ENCODE measurements at regions not wholly inside any gene's neighbourhood (a gene's known extent, or its start where the extent isn't known, plus 50 kb on each side); places are given as distances from the start of the nearest gene placed in this dataset.

GRCh38 chr10:20418286-20418685 is 478.8 kb downstream of the NEBL start (continued):
- TF ChIP-seq KLF6 (CRISPR knock-in tag; IDR thresholded peaks at IDR 0.05) (no peak), ZNF788 (CRISPR knock-in tag; IDR thresholded peaks at IDR 0.05; ENCODE audit: borderline replicate concordance) (no peak), ZNF619 (CRISPR knock-in tag; IDR thresholded peaks at IDR 0.05) (no peak)
- TF ChIP-seq, protein P1, sequence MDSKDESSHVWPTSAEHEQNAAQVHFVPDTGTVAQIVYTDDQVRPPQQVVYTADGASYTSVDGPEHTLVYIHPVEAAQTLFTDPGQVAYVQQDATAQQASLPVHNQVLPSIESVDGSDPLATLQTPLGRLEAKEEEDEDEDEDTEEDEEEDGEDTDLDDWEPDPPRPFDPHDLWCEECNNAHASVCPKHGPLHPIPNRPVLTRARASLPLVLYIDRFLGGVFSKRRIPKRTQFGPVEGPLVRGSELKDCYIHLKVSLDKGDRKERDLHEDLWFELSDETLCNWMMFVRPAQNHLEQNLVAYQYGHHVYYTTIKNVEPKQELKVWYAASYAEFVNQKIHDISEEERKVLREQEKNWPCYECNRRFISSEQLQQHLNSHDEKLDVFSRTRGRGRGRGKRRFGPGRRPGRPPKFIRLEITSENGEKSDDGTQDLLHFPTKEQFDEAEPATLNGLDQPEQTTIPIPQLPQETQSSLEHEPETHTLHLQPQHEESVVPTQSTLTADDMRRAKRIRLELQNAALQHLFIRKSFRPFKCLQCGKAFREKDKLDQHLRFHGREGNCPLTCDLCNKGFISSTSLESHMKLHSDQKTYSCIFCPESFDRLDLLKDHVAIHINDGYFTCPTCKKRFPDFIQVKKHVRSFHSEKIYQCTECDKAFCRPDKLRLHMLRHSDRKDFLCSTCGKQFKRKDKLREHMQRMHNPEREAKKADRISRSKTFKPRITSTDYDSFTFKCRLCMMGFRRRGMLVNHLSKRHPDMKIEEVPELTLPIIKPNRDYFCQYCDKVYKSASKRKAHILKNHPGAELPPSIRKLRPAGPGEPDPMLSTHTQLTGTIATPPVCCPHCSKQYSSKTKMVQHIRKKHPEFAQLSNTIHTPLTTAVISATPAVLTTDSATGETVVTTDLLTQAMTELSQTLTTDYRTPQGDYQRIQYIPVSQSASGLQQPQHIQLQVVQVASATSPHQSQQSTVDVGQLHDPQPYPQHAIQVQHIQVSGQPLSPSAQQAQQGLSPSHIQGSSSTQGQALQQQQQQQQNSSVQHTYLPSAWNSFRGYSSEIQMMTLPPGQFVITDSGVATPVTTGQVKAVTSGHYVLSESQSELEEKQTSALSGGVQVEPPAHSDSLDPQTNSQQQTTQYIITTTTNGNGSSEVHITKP (CRISPR knock-in tag; IDR thresholded peaks at IDR 0.05; ENCODE audit: low read depth) = no peak

GRCh38 chr10:20417791-20418190 is 479.3 kb downstream of the NEBL start:
- Histone ChIP-seq H3K27ac (ENCODE audit: extremely low read length, insufficient read depth, low read length) (no peak overlapping the region), H3K9ac (ENCODE audit: insufficient read depth, low read depth, low read length) (no peak overlapping the region), H3K9me3 (ENCODE audit: low read length) (peaks cover 58% of the 10 kb centered on the region), H2AFZ (ENCODE audit: low read length) (no peak overlapping the region), H3K79me2 (ENCODE audit: insufficient read depth, low read length) (no peaks in the 10 kb centered on the region), H3K27me3 (ENCODE audit: control insufficient read depth in 1 of 2, insufficient read depth in 2 of 2, low read length in 2 of 2) (no peaks in the 10 kb centered on the region), H3K4me1 (ENCODE audit: insufficient read depth, low read length) (no peaks in the 10 kb centered on the region), H3K4me2 (ENCODE audit: low read depth, low read length) (no peak overlapping the region), H4K20me1 (ENCODE audit: insufficient read depth, low read length) (no peaks in the 10 kb centered on the region), H3K36me3 (replicated peaks in 1 of 2; ENCODE audit: control insufficient read depth in 1 of 2, insufficient read depth in 2 of 2, low read length in 2 of 2) (no peaks in the 10 kb centered on the region), H3K4me3 (replicated peaks in 1 of 3; ENCODE audit: insufficient read depth in 1 of 3, low read depth in 2 of 3, low read length in 3 of 3) (no peak overlapping the region)
- ChIA-PET POLR2A (no interaction called here), CTCF (ENCODE audit: low intra/inter-chr PET ratio, low total read pairs) (no interaction called here)
- ATAC-seq (no peak), DNase-seq (ENCODE audit: low spot score) (no peak), FAIRE-seq (no peak)
- in situ Hi-C loops (cut with HindIII; ENCODE audit: extremely low pct_ligation_motif_present, low pct_unique_long_range_greater_than_20kb) (no loop called here), intact Hi-C loops (cut with micrococcal nuclease; ENCODE audit: unreplicated experiment) (no loop called here)
- 5% methylated on average over 3 of the region's 3 CpGs for WGBS (ENCODE audit: low lambda C conversion rate)
- TF ChIP-seq PCBP1 (IDR thresholded peaks at IDR 0.05; ENCODE audit: borderline replicate concordance, low read depth, low read length) (no peak), ADNP (CRISPR knock-in tag; IDR thresholded peaks at IDR 0.05) (no peak), TIGD3 (CRISPR knock-in tag; IDR thresholded peaks at IDR 0.05; ENCODE audit: borderline replicate concordance) (no peak), ZNF350 (CRISPR knock-in tag; IDR thresholded peaks at IDR 0.05; ENCODE audit: borderline replicate concordance, low read depth) (no peak), NFE2L1 (CRISPR knock-in tag; IDR thresholded peaks at IDR 0.05; ENCODE audit: borderline replicate concordance) (no peak), UBTF (CRISPR knock-in tag; IDR thresholded peaks at IDR 0.05) (no peak), GATAD1 (CRISPR knock-in tag; IDR thresholded peaks at IDR 0.05) (no peak), HNRNPL (IDR thresholded peaks at IDR 0.05; ENCODE audit: low read depth, low read length) (no peak), PITX1 (CRISPR knock-in tag; IDR thresholded peaks at IDR 0.05) (no peak), RXRB (CRISPR knock-in tag; IDR thresholded peaks at IDR 0.05; ENCODE audit: borderline replicate concordance) (no peak), FOXK2 (IDR thresholded peaks at IDR 0.05) (no peak), YEATS2 (CRISPR knock-in tag; IDR thresholded peaks at IDR 0.05; ENCODE audit: borderline replicate concordance) (no peak)
- no TSS peak for BruUV-seq (replicated peaks)

Measured in HepG2 (cell line).